NOMO-1 treated with DMSO at 0.1 percent for 48 hours (cell line): ENCODE measurements at regions not wholly inside any gene's neighbourhood (a gene's known extent, or its start where the extent isn't known, plus 50 kb on each side); places are given as distances from the start of the nearest gene placed in this dataset.
A peak's percentile ranks its signal among the peaks of the same experiment; 100 is the strongest.
"Not testable (repeated sequence)": the region's sequence is repeated elsewhere in the genome, so short reads cannot be mapped to it uniquely, and the experiment has no call there.

Experiments used
- DNase-seq: peaks from one replicate; lab custom pipeline; 2025; ENCODE audit not compliant: unreplicated experiment; lab: John Stamatoyannopoulos, UW

GRCh38 chr10:3874990-3875841, 90.2 kb upstream of the KLF6 start:
- DNase-seq, result no peak

GRCh38 chr10:3874610-3874989, 89.6 kb upstream of the KLF6 start:
- DNase-seq, result not testable (repeated sequence)

- peak; percentile 95 for DNase-seq
Measured at GRCh38 chr10:3873728-3874461, 88.9 kb upstream of the KLF6 start.

GRCh38 chr10:3872712-3873329, 87.8 kb upstream of the KLF6 start:
- DNase-seq, result no peak

GRCh38 chr10:3871424-3871996, 86.5 kb upstream of the KLF6 start:
- no peak for DNase-seq

GRCh38 chr10:3869036-3869435, 84.0 kb upstream of the KLF6 start:
- no peak for DNase-seq

GRCh38 chr10:3868271-3868664, 83.3 kb upstream of the KLF6 start:
- no peak for DNase-seq

- no peak for DNase-seq
Measured at GRCh38 chr10:3867454-3868270, 82.7 kb upstream of the KLF6 start.

- no peak for DNase-seq
Measured at GRCh38 chr10:3866332-3866731, 81.3 kb upstream of the KLF6 start.

- DNase-seq, result no peak
Measured at GRCh38 chr10:3865565-3865964, 80.6 kb upstream of the KLF6 start.

GRCh38 chr10:3861795-3862194, 76.8 kb upstream of the KLF6 start:
- no peak for DNase-seq

GRCh38 chr10:3858051-3858845, 73.2 kb upstream of the KLF6 start:
- DNase-seq, result no peak

GRCh38 chr10:3857318-3857717, 72.3 kb upstream of the KLF6 start:
- no peak for DNase-seq

GRCh38 chr10:3856593-3856992, 71.6 kb upstream of the KLF6 start:
- DNase-seq, result no peak

GRCh38 chr10:3853547-3854303, 68.7 kb upstream of the KLF6 start:
- no peak for DNase-seq

GRCh38 chr10:3853016-3853415, 68.0 kb upstream of the KLF6 start:
- DNase-seq, result no peak

- DNase-seq, result peak; percentile 87
Measured at GRCh38 chr10:3852147-3852904, 67.3 kb upstream of the KLF6 start.
